ENCODE measurements at regions not wholly inside any gene's neighbourhood (a gene's known extent, or its start where the extent isn't known, plus 50 kb on each side); places are given as distances from the start of the nearest gene placed in this dataset.

DNA sequence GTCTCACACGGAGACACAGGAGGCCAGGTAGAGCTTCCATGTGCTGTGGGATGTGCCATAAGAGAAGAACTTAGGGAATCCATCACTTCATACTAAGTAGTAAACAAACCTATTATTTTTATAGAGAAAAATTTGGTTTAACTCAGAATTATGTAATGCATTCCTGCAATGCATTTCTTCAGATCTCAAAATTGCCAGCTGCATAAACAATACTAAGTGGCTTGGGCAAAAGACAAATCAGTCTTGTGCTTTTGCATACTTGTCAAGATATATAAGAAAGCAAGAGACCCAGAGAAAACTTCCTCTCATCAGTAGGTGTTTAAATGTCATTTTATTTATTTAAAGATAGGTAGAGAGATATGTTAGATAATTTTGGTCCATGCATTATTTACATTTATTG is 382.1 kb upstream of the CTSO start:
- TF ChIP-seq, protein P1, sequence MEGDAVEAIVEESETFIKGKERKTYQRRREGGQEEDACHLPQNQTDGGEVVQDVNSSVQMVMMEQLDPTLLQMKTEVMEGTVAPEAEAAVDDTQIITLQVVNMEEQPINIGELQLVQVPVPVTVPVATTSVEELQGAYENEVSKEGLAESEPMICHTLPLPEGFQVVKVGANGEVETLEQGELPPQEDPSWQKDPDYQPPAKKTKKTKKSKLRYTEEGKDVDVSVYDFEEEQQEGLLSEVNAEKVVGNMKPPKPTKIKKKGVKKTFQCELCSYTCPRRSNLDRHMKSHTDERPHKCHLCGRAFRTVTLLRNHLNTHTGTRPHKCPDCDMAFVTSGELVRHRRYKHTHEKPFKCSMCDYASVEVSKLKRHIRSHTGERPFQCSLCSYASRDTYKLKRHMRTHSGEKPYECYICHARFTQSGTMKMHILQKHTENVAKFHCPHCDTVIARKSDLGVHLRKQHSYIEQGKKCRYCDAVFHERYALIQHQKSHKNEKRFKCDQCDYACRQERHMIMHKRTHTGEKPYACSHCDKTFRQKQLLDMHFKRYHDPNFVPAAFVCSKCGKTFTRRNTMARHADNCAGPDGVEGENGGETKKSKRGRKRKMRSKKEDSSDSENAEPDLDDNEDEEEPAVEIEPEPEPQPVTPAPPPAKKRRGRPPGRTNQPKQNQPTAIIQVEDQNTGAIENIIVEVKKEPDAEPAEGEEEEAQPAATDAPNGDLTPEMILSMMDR (IDR thresholded peaks at IDR 0.05), result no peak
- no peak for TF ChIP-seq EZH2phosphoT487 (IDR thresholded peaks at IDR 0.05)

Measured in neural progenitor cell (in vitro differentiated cells).